AG09309 (cell line): ENCODE measurements at regions not wholly inside any gene's neighbourhood (a gene's known extent, or its start where the extent isn't known, plus 50 kb on each side); places are given as distances from the start of the nearest gene placed in this dataset.

Experiments used
- DNase-seq: peaks from one replicate; pipeline ENCODE4 v3.0.0-alpha.2; 2010; ENCODE audit warnings: low read depth
- H3K4me3 ChIP-seq: 2 replicates; pipeline ENCODE4 v1.5.1; 2011; ENCODE audit warnings: mild to moderate bottlenecking, low read depth, low read length, moderate library complexity; ENCODE audit not compliant: control insufficient read depth
- TF ChIP-seq, protein P1 (sequence below): IDR thresholded peaks from 2 replicates; pipeline ENCODE4 v1.5.1; 2011; ENCODE audit warnings: mild to moderate bottlenecking, low read depth, low read length, inconsistent platforms; ENCODE audit not compliant: insufficient read depth, control insufficient read depth; ENCODE audit errors: missing control alignments

- DNase-seq, result no peak
- TF ChIP-seq, protein P1, sequence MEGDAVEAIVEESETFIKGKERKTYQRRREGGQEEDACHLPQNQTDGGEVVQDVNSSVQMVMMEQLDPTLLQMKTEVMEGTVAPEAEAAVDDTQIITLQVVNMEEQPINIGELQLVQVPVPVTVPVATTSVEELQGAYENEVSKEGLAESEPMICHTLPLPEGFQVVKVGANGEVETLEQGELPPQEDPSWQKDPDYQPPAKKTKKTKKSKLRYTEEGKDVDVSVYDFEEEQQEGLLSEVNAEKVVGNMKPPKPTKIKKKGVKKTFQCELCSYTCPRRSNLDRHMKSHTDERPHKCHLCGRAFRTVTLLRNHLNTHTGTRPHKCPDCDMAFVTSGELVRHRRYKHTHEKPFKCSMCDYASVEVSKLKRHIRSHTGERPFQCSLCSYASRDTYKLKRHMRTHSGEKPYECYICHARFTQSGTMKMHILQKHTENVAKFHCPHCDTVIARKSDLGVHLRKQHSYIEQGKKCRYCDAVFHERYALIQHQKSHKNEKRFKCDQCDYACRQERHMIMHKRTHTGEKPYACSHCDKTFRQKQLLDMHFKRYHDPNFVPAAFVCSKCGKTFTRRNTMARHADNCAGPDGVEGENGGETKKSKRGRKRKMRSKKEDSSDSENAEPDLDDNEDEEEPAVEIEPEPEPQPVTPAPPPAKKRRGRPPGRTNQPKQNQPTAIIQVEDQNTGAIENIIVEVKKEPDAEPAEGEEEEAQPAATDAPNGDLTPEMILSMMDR, result no peak
- H3K4me3 ChIP-seq, result no peak overlapping the region
Measured at GRCh38 chr16:13680021-13680889, 239.7 kb upstream of the ERCC4 start.

- H3K4me3 ChIP-seq, result no peak overlapping the region
- TF ChIP-seq, protein P1, result no peak
- DNase-seq, result no peak
Measured at GRCh38 chr16:13684819-13685563, 235.0 kb upstream of the ERCC4 start.

GRCh38 chr16:13696017-13696416, 223.9 kb upstream of the ERCC4 start:
- TF ChIP-seq, protein P1, result no peak
- H3K4me3 ChIP-seq, result no peak overlapping the region
- no peak for DNase-seq

DNA sequence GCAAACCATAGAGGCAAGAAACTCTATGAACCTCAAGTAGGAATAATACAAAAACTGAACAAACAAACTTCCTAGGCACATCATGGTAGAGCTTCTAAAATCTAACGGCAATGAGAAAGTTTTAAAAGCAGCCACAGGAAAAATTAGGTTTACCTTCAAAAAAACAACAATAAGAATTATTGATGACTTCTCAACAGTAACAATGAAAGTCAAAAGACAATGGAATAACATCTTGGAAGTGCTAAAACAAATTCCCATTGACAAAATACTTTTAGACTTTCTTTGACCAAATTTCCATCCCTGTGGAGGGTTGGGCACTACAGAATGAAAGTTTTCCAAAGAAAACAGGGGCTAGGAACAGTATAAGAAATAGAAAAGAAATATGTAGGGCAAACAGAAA, 222.9 kb upstream of the ERCC4 start:
- DNase-seq, result no peak

GRCh38 chr16:13697568-13697967, 222.4 kb upstream of the ERCC4 start:
- TF ChIP-seq, protein P1, result no peak
- DNase-seq, result no peak
- no peak overlapping the region for H3K4me3 ChIP-seq

More for the DNA sequence above, 222.9 kb upstream of the ERCC4 start:
- TF ChIP-seq, protein P1, result no peak
- H3K4me3 ChIP-seq, result no peak overlapping the region

GRCh38 chr16:13702614-13703013, 217.3 kb upstream of the ERCC4 start:
- TF ChIP-seq, protein P1, result no peak
- no peak for DNase-seq

More at GRCh38 chr16:13702614-13703013, 217.3 kb upstream of the ERCC4 start:
- H3K4me3 ChIP-seq, result no peak overlapping the region
